ENCODE measurements at regions not wholly inside any gene's neighbourhood (a gene's known extent, or its start where the extent isn't known, plus 50 kb on each side); places are given as distances from the start of the nearest gene placed in this dataset.

- in situ Hi-C loops (cut with HindIII; ENCODE audit: low sequenced_read_pairs): loop anchor here (5.0 kb wide), 1 partner anchor 51 kb away; no protein-coding TSS in a partner anchor
These were observed 503.4 kb downstream of the PLXNA4 start for GRCh38 chr7:132072873-132073272.

- in situ Hi-C loops (cut with HindIII; ENCODE audit: low sequenced_read_pairs): loop anchor here (5.0 kb wide), 1 partner anchor 50 kb away; no protein-coding TSS in a partner anchor
These were observed 504.1 kb downstream of the PLXNA4 start for GRCh38 chr7:132072165-132072564.

GRCh38 chr7:132069306-132069705 lies 507.0 kb downstream of the PLXNA4 start:
- in situ Hi-C loops (cut with HindIII; ENCODE audit: low sequenced_read_pairs): no loop called here

- in situ Hi-C loops (cut with HindIII; ENCODE audit: low sequenced_read_pairs): no loop called here
These were observed 509.5 kb downstream of the PLXNA4 start for GRCh38 chr7:132066761-132067171.

GRCh38 chr7:132065989-132066603 lies 509.7 kb upstream of the PODXL start:
- in situ Hi-C loops (cut with HindIII; ENCODE audit: low sequenced_read_pairs): no loop called here

- in situ Hi-C loops (cut with HindIII; ENCODE audit: low sequenced_read_pairs): no loop called here
These were observed 509.0 kb upstream of the PODXL start for GRCh38 chr7:132065193-132065988.

- in situ Hi-C loops (cut with HindIII; ENCODE audit: low sequenced_read_pairs): no loop called here
These were observed 507.4 kb upstream of the PODXL start for GRCh38 chr7:132063800-132064199.

- in situ Hi-C loops (cut with HindIII; ENCODE audit: low sequenced_read_pairs): no loop called here
These were observed 505.5 kb upstream of the PODXL start for GRCh38 chr7:132061937-132062336.

GRCh38 chr7:132059141-132059540 lies 502.7 kb upstream of the PODXL start:
- in situ Hi-C loops (cut with HindIII; ENCODE audit: low sequenced_read_pairs): no loop called here

- in situ Hi-C loops (cut with HindIII; ENCODE audit: low sequenced_read_pairs): no loop called here
These were observed 499.1 kb upstream of the PODXL start for GRCh38 chr7:132055336-132056120.

GRCh38 chr7:132053871-132054270 lies 497.4 kb upstream of the PODXL start:
- in situ Hi-C loops (cut with HindIII; ENCODE audit: low sequenced_read_pairs): loop anchor here (5.0 kb wide), 1 partner anchor 33 kb away; no protein-coding TSS in a partner anchor

GRCh38 chr7:132051311-132051710 lies 494.9 kb upstream of the PODXL start:
- in situ Hi-C loops (cut with HindIII; ENCODE audit: low sequenced_read_pairs): loop anchor here (5.0 kb wide), 1 partner anchor 36 kb away; no protein-coding TSS in a partner anchor

- in situ Hi-C loops (cut with HindIII; ENCODE audit: low sequenced_read_pairs): loop anchor here (5.0 kb wide), 1 partner anchor 38 kb away; no protein-coding TSS in a partner anchor
These were observed 493.3 kb upstream of the PODXL start for GRCh38 chr7:132049462-132050304.

GRCh38 chr7:132045481-132045980 lies 489.1 kb upstream of the PODXL start:
- in situ Hi-C loops (cut with HindIII; ENCODE audit: low sequenced_read_pairs): no loop called here

GRCh38 chr7:132045002-132045401 lies 488.6 kb upstream of the PODXL start:
- in situ Hi-C loops (cut with HindIII; ENCODE audit: low sequenced_read_pairs): no loop called here

GRCh38 chr7:132044247-132044646 lies 487.8 kb upstream of the PODXL start:
- in situ Hi-C loops (cut with HindIII; ENCODE audit: low sequenced_read_pairs): no loop called here

- in situ Hi-C loops (cut with HindIII; ENCODE audit: low sequenced_read_pairs): no loop called here
These were observed 484.7 kb upstream of the PODXL start for GRCh38 chr7:132041108-132041507.

GRCh38 chr7:132035517-132036362 lies 479.3 kb upstream of the PODXL start:
- in situ Hi-C loops (cut with HindIII; ENCODE audit: low sequenced_read_pairs): no loop called here

- in situ Hi-C loops (cut with HindIII; ENCODE audit: low sequenced_read_pairs): no loop called here
These were observed 478.5 kb upstream of the PODXL start for GRCh38 chr7:132034748-132035416.
